ENCODE measurements at regions not wholly inside any gene's neighbourhood (a gene's known extent, or its start where the extent isn't known, plus 50 kb on each side); places are given as distances from the start of the nearest gene placed in this dataset.

GRCh38 chr15:69505956-69506556, 53.4 kb downstream of the RPLP1 start:
- DNase-seq (ENCODE audit: low read depth in 2 of 2) = no peak

GRCh38 chr15:69508659-69509058, 56.0 kb downstream of the RPLP1 start:
- peak in 1 of 2 donors; percentile 54 for DNase-seq (ENCODE audit: low read depth in 2 of 2)

- DNase-seq (ENCODE audit: low read depth in 2 of 2) = no peak
Observed at GRCh38 chr15:69509131-69509530, 56.5 kb downstream of the RPLP1 start.

- DNase-seq (ENCODE audit: low read depth in 2 of 2) = no peak
Observed at GRCh38 chr15:69510556-69510955, 57.9 kb downstream of the RPLP1 start.

GRCh38 chr15:69511015-69511414, 58.4 kb downstream of the RPLP1 start:
- no peak for DNase-seq (ENCODE audit: low read depth in 2 of 2)

- DNase-seq (ENCODE audit: low read depth in 2 of 2) = no peak
Observed at GRCh38 chr15:69511716-69512340, 59.2 kb downstream of the RPLP1 start.

GRCh38 chr15:69513450-69513960, 60.9 kb downstream of the RPLP1 start:
- DNase-seq (ENCODE audit: low read depth in 2 of 2) = no peak

GRCh38 chr15:69513986-69514385, 61.4 kb downstream of the RPLP1 start:
- DNase-seq (ENCODE audit: low read depth in 2 of 2) = no peak

GRCh38 chr15:69515508-69515907, 62.9 kb downstream of the RPLP1 start:
- no peak for DNase-seq (ENCODE audit: low read depth in 2 of 2)

GRCh38 chr15:69515926-69516325, 63.3 kb downstream of the RPLP1 start:
- no peak for DNase-seq (ENCODE audit: low read depth in 2 of 2)

GRCh38 chr15:69517052-69517451, 64.4 kb downstream of the RPLP1 start:
- no peak for DNase-seq (ENCODE audit: low read depth in 2 of 2)

- no peak for DNase-seq (ENCODE audit: low read depth in 2 of 2)
Observed at GRCh38 chr15:69518806-69519205, 66.2 kb downstream of the RPLP1 start.

- DNase-seq (ENCODE audit: low read depth in 2 of 2) = no peak
Observed at GRCh38 chr15:69520067-69520466, 67.4 kb downstream of the RPLP1 start.

- DNase-seq (ENCODE audit: low read depth in 2 of 2) = no peak
Observed at GRCh38 chr15:69522361-69522760, 69.7 kb downstream of the RPLP1 start.

- DNase-seq (ENCODE audit: low read depth in 2 of 2) = peak; percentile 70 to 71
Observed at GRCh38 chr15:69523010-69524001, 70.7 kb downstream of the RPLP1 start.

GRCh38 chr15:69524296-69524695, 71.7 kb downstream of the RPLP1 start:
- DNase-seq (ENCODE audit: low read depth in 2 of 2) = no peak

- no peak for DNase-seq (ENCODE audit: low read depth in 2 of 2)
Observed at GRCh38 chr15:69524814-69525213, 72.2 kb downstream of the RPLP1 start.

GRCh38 chr15:69525543-69525942, 72.9 kb downstream of the RPLP1 start:
- DNase-seq (ENCODE audit: low read depth in 2 of 2) = no peak

- DNase-seq (ENCODE audit: low read depth in 2 of 2) = no peak
Observed at GRCh38 chr15:69526081-69527061, 73.8 kb downstream of the RPLP1 start.

GRCh38 chr15:69529141-69529540, 76.5 kb downstream of the RPLP1 start:
- DNase-seq (ENCODE audit: low read depth in 2 of 2) = no peak

Data from lung microvascular endothelial cell (primary cell).